Erythroblast (primary cell): ENCODE measurements at regions not wholly inside any gene's neighbourhood (a gene's known extent, or its start where the extent isn't known, plus 50 kb on each side); places are given as distances from the start of the nearest gene placed in this dataset.

ENCODE experiments used
- GATA1 ChIP-seq: IDR thresholded peaks from 2 replicates; pipeline ENCODE4 v1.6.1; 2011; ENCODE audit warnings: low read depth, mild to moderate bottlenecking, control low read depth, low read length, moderate library complexity
- POLR2A ChIP-seq: IDR thresholded peaks from 2 replicates; pipeline ENCODE4 v1.6.1; 2011; ENCODE audit warnings: mild to moderate bottlenecking, low read length

- TF ChIP-seq POLR2A (no peak), GATA1 (no peak)
Measured at GRCh38 chr16:86449446-86450095, 60.8 kb upstream of the FOXF1 start.
